ENCODE measurements at regions not wholly inside any gene's neighbourhood (a gene's known extent, or its start where the extent isn't known, plus 50 kb on each side); places are given as distances from the start of the nearest gene placed in this dataset.

- no peaks in the 10 kb centered on the region for H3K9me3 ChIP-seq (ENCODE audit: control insufficient read depth, insufficient read depth, low read length)
- H3K23ac ChIP-seq (ENCODE audit: low read depth, low read length): no peak overlapping the region
- no peak overlapping the region for H2AFZ ChIP-seq (replicated peaks; ENCODE audit: low read length, poor library complexity)
- H2BK5ac ChIP-seq (ENCODE audit: low read depth, low read length, poor library complexity, severe bottlenecking): peak overlapping the region; percentile 5
- dilution Hi-C loops (cut with HindIII; ENCODE audit: low sequenced_read_pairs, unreplicated experiment): no loop called here
- peaks cover 16% of the 10 kb centered on the region for H3K9me1 ChIP-seq (ENCODE audit: insufficient read depth, low read length)
- H3K56ac ChIP-seq (ENCODE audit: extremely low read depth, insufficient read depth, low read length): no peak overlapping the region
- H3K27ac ChIP-seq (ENCODE audit: insufficient read depth, low read length): no peak overlapping the region
- no peak for ATAC-seq (ENCODE audit: low read depth)
- H4K8ac ChIP-seq (ENCODE audit: low read depth in 2 of 2, low read length in 2 of 2): peak overlapping the region; percentile 18 to 31; a peak in 1 of 4 replicates
- H4K20me1 ChIP-seq (ENCODE audit: insufficient read depth, low read length): no peaks in the 10 kb centered on the region
- intact Hi-C loops (cut with micrococcal nuclease): no loop called here
- ChIA-PET POLR2A (ENCODE audit: unreplicated experiment) (no interaction called here), CTCF (no interaction called here)
- no TSS peak for BruUV-seq (replicated peaks)
- H3K18ac ChIP-seq (ENCODE audit: low read depth, low read length): no peak overlapping the region
- H2BK15ac ChIP-seq (ENCODE audit: low read depth, low read length): peak overlapping the region; percentile 77; the same call in 2 of the 3 replicates
- in situ Hi-C loops (cut with MboI; ENCODE audit: low sequenced_read_pairs): no loop called here
- peak overlapping the region; percentile 60 for H3K4ac ChIP-seq (ENCODE audit: low read depth, low read length)
- H2BK120ac ChIP-seq (ENCODE audit: low read depth, low read length): peak overlapping the region; percentile 59
- peak overlapping the region; percentile 68 for H3K14ac ChIP-seq (replicated peaks; ENCODE audit: low read depth, low read length)
- peak overlapping the region; percentile 46; the same call in 1 of the 2 replicates for H4K91ac ChIP-seq (ENCODE audit: insufficient read depth, low read depth, low read length)
- H2BK20ac ChIP-seq (ENCODE audit: low read depth, low read length): peak overlapping the region; percentile 85
- DNase-seq: no peak
- TF ChIP-seq RCOR1 (IDR thresholded peaks at IDR 0.05; ENCODE audit: insufficient replicate concordance, low read length) (no peak), FOS (IDR thresholded peaks at IDR 0.05; ENCODE audit: low read depth, low read length) (no peak), BHLHE40 (IDR thresholded peaks at IDR 0.05; ENCODE audit: low read depth, low read length) (no peak), MAFK (IDR thresholded peaks at IDR 0.05; ENCODE audit: low read depth, low read length) (no peak), CHD1 (IDR thresholded peaks at IDR 0.05; ENCODE audit: low read depth, low read length) (no peak), RFX5 (IDR thresholded peaks at IDR 0.05; ENCODE audit: low read depth, low read length) (no peak), RAD21 (IDR thresholded peaks at IDR 0.05; ENCODE audit: low read length) (no peak), MXI1 (IDR thresholded peaks at IDR 0.05; ENCODE audit: borderline replicate concordance, low read depth, low read length) (no peak), CEBPB (IDR thresholded peaks at IDR 0.05; ENCODE audit: low read depth, low read length) (no peak), POLR2A (IDR thresholded peaks at IDR 0.05; ENCODE audit: low read depth, low read length) (no peak), CTCF (conservative IDR thresholded peaks at IDR 0.05; ENCODE audit: low read depth, low read length) (no peak), USF2 (IDR thresholded peaks at IDR 0.05; ENCODE audit: low read depth, low read length) (no peak), MAZ (IDR thresholded peaks at IDR 0.05; ENCODE audit: borderline replicate concordance, low read depth, low read length) (no peak), SMC3 (IDR thresholded peaks at IDR 0.05; ENCODE audit: low read depth, low read length) (no peak), ELK1 (IDR thresholded peaks at IDR 0.05; ENCODE audit: borderline replicate concordance, low read depth, low read length) (no peak), NFE2L2 (IDR thresholded peaks at IDR 0.05; ENCODE audit: low read depth, low read length) (no peak)
- no peak overlapping the region for H4K5ac ChIP-seq (ENCODE audit: low read depth, low read length)
- H2AK5ac ChIP-seq (ENCODE audit: low read depth, low read length): peak overlapping the region; percentile 61
- WGBS, 2 experiments (ENCODE audit: extremely low coverage in 2 of 2, insufficient read length in 1 of 2): no CpG with 5 or more reads among the region's 1 CpG
- H3K9ac ChIP-seq (ENCODE audit: low read depth, low read length): no peak overlapping the region
- H3K79me1 ChIP-seq (ENCODE audit: low read depth in 1 of 2, low read length in 2 of 2): no peaks in the 10 kb centered on the region
- H3K4me2 ChIP-seq (ENCODE audit: low read depth, low read length): no peak overlapping the region
- H3K4me3 ChIP-seq (ENCODE audit: insufficient read depth, low read depth, low read length): no peak overlapping the region
- H3K36me3 ChIP-seq (ENCODE audit: control insufficient read depth, insufficient read depth, low read length): no peaks in the 10 kb centered on the region
- H2AK9ac ChIP-seq (replicated peaks; ENCODE audit: low read depth, low read length, poor library complexity): no peak overlapping the region
- H3K27me3 ChIP-seq (ENCODE audit: control insufficient read depth, insufficient read depth, low read length): no peaks in the 10 kb centered on the region
- H3K4me1 ChIP-seq (ENCODE audit: control insufficient read depth, insufficient read depth, low read length): peaks cover 15% of the 10 kb centered on the region
Measured at GRCh38 chr7:46186131-46186530, 265.1 kb upstream of the IGFBP3 start.

Measured in IMR-90 (cell line).